GM18861 (cell line): ENCODE measurements at regions not wholly inside any gene's neighbourhood (a gene's known extent, or its start where the extent isn't known, plus 50 kb on each side); places are given as distances from the start of the nearest gene placed in this dataset.

Source experiments
- ATAC-seq: cut with Tn5 transposase; IDR thresholded peaks from one replicate; pipeline ENCODE4 v1.9.1; 2021; ENCODE audit not compliant: unreplicated experiment

DNA sequence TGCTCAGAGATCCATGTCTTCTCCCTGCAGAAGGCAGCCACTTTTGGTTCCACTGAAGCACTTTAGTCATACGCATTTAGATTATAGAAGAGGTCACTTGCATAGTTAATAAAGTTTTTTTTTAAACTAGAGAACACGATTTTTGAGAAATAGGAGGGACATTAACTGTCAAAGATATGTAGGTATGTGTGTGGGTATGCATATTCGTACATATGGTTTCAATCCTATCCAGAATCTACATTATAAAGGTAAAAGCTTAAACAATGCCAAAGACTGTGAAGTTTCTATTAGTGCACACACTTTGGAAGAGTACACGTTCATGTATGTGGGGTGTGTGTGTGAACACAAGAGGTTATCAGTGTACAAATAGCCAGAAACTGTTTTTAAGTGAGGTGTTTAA is 103.2 kb downstream of the BTBD3 start:
- ATAC-seq = no peak

- ATAC-seq = no peak
These were observed 104.4 kb downstream of the BTBD3 start for GRCh38 chr20:12022126-12022525.

- no peak for ATAC-seq
These were observed 105.6 kb downstream of the BTBD3 start for GRCh38 chr20:12023194-12023795.

DNA sequence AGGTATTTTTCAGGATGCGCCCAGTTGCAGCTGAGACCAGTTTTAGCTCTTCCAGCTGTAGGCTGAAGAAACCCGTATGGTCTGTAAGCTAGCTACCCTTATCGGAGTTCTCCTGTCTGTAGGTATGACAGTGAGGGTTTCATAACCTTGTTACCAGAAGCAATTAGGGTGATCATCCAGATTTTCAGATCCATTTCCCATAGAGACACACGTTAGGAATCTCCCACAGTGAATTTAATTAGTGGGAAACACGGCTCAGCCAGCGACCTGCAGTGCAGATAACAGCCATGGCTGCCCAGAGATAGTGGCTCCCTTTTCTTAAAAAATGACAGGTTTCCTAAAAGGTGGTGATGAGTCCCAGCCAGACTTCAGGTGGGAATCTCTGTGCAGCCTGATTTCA is 111.1 kb downstream of the BTBD3 start:
- ATAC-seq = no peak

GRCh38 chr20:12030470-12030869 is 112.8 kb downstream of the BTBD3 start:
- no peak for ATAC-seq

- no peak for ATAC-seq
These were observed 118.4 kb downstream of the BTBD3 start for GRCh38 chr20:12036142-12036541.

- ATAC-seq = no peak
These were observed 119.8 kb downstream of the BTBD3 start for GRCh38 chr20:12037521-12037920.

DNA sequence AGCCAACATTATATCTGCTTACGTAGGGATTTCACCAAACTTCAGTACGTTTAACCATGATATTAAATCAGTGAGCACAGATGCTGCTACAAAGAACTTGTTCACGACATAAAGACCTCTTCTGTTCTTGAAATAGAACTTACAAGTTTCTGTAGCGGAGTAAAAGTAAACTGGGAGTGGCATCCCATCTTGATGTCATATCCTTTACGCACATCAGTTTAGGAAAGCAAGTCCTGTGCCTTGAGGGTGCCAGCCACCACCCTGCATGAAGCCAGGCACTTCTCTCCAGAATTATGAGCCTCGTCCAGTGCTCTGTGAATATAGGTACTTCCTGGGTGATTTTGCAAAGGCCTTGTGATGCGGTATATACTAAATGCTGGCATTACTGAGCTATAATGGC is 122.6 kb downstream of the BTBD3 start:
- ATAC-seq = no peak

DNA sequence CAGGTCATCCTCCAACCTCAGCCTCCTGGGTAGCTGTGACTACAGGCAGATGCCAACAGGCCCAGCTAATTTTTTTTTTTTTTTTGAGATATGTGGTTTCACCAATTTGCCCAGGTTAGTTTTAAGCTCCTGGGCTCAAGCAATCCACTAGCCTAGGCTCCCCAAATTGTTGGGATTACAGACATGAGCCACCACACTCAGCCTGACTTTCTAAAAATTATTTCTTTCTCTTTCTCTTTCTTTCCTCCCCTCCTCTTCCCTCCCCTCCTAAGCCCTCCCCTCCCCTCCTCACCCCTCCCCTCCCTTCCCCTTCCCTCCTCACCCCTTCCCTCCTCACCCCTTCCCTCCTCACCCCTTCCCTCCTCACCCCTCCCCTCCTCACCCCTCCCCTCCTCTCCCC is 127.3 kb downstream of the BTBD3 start:
- ATAC-seq = no peak

DNA sequence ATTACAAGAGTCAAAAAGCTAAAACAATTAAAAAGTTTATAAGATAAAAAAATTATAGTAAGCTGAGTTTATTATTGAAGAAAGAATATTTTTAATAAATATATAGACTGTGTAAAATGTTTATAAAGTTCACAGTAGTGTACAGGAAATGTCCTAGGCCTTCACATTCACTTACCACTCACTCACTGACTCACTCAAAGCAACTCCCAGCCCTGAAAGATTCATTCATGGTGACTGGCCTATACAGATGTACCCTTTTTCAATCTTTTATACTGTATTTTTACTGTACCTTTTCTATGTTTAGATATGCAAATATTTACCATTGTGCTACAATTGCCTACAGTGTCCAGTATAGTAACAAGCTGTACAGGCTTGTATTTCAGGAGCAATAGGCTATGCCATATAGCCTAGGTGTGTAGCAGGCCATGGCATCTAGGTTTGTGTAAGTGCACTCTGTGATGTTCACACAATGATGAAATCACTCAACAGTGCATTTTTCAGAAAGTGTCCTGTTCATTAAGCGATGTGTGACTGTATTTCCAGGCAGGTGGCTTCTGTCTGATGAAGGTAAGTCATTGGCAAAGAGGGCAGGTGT is 130.2 kb downstream of the BTBD3 start:
- ATAC-seq = no peak

DNA sequence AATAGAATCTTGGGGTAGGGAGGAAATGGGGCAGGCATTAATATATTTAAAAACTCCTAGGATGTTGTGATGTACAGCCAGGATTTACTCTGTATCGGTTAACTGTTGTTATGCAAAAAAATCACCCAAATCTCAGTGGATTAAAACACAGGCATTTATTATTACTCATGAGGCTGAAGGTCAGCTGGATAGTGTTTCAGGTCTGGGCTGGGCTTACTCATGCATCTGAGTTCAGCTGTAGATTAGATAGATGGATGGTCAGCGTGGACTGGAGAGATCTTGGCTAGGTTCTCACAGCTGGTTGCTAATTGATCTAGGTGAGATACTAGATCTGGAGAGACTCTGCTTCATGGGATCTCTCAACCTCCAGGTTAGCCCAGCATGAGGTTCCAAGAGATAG is 131.4 kb downstream of the BTBD3 start:
- no peak for ATAC-seq

DNA sequence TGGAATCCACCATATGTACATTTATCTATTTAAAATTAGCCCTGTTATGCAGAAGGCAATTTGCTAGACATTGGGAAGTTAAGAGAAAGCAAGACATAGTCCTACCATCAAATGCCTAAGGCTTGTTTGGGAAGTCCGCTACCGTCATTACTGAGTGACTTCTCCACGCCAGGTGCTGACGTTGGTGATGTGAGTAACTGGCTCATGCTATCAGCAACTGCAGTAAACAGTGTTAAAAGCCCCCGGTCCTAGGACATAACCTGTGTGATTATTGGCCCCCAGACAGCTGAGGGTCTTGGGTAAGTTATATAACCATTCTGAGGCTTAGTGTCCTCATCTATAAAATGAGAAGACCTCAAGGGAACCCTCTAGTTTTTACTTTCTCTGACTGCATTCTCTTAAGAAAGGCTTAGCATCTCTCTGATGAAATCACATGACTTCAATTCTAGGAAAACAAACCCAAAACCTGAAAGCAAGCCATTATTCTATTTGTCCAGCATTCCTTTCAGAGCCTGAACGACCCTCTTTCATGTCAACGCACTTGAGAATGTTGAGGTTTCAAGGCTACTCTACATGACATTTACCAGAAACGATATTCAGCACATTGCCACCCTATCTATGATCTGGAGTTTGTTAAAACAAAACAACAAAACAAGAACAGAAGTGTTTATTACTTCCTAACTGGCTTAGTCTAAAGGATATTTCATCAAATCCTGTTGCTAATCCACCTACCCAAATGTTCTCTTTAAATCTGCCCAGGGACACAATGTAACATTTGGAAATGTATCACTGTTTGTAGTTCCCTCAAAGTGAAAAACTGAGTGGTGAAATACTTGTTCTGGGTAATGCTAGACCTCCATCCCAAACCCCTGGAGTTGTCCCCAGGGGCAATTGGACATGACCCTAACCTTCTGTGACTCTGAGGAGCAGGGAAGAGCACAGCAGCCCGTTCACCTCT is 133.8 kb downstream of the BTBD3 start:
- no peak for ATAC-seq

DNA sequence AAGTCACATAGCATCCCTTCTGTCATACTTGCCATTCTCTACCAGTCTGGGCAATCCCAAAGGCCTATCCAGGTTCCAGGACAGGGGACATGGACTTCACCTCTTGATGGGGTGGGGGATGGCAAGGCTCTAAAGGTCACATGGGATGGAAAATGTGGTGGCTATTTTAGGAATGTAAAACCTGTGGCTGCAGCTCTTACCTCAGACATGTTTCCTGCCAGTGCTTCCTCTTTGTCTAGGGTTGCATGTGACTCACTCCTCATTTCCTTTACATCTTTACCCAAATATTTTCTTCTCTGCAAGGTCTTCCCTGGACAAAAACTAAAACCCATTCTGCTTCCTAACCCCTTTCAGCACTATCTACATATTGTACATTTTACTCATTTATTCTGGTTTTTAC is 135.7 kb downstream of the BTBD3 start:
- no peak for ATAC-seq

GRCh38 chr20:12054556-12054955 is 136.9 kb downstream of the BTBD3 start:
- no peak for ATAC-seq

- no peak for ATAC-seq
These were observed 137.5 kb downstream of the BTBD3 start for GRCh38 chr20:12055161-12055560.

- ATAC-seq = no peak
These were observed 139.1 kb downstream of the BTBD3 start for GRCh38 chr20:12056839-12057238.

GRCh38 chr20:12057778-12058177 is 140.1 kb downstream of the BTBD3 start:
- no peak for ATAC-seq

DNA sequence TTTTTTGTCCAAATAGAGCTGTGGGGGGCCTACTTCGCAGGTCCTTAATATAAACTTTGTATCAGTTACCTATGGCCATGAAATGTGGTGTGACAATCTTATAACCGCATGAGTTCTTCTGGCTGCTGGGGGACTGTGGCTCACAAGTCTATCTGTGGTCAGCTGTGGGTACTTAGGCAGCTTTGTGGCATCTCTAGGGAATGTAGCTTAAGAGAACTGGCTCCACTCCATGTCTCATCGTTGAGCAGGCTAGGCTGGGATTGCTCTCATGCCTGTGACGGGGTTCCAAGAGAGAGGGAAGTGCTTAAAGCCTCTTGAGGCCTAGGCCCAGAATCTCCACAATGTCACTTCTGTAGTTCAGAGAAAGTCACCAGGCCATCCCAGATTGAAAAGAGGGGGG is 140.5 kb downstream of the BTBD3 start:
- ATAC-seq = no peak

DNA sequence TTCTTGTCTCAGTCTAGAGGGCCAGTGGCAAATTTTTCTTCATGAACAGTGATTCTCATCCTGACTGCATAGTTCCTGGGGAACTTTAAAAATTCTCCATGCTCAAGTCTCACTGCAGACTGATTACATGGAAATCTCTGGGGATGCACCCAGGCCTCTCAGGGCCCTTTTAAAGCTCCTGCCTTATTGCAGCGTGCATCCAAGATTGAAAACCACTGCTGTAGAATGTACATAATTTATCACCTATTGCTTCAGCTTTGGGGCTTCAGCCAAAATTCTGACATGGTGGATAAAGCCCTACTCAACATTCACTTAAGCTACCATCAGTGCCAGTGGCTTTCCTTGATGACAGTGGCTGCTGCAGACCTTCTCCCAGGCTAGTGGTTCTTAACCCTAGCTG is 143.8 kb downstream of the BTBD3 start:
- ATAC-seq = no peak

GRCh38 chr20:12063106-12063684 is 145.5 kb downstream of the BTBD3 start:
- ATAC-seq = no peak

- ATAC-seq = no peak
These were observed 146.8 kb downstream of the BTBD3 start for GRCh38 chr20:12064540-12064939.

DNA sequence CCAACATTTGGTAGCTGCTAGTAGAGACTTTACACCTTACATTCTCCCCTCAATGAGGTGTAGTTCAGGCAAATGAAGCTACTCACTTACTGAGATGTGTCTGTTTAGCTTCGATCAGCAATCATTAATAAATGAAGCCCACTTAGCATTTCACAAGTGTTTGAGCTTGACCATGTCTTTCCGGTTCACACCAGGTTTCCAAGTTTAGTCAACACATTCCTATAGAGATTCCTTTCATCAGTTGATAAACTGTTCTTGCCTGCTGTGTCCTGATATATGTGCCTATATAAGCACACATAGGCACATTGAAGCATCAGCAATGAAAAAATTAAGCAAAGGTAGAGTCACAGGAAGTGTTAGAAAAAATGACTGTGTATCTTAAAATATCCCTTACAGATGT is 150.0 kb downstream of the BTBD3 start:
- ATAC-seq = no peak
